ENCODE measurements at regions not wholly inside any gene's neighbourhood (a gene's known extent, or its start where the extent isn't known, plus 50 kb on each side); places are given as distances from the start of the nearest gene placed in this dataset.

- Histone ChIP-seq H4K20me1 (replicated peaks; ENCODE audit: control insufficient read depth, extremely low read depth, insufficient read depth, low read length) (no peaks in the 10 kb centered on the region), H3K4me1 (ENCODE audit: control insufficient read depth, extremely low read depth, insufficient read depth, low read length) (no peaks in the 10 kb centered on the region), H3K4me3 (replicated peaks in 1 of 3; ENCODE audit: insufficient read depth in 1 of 3, low read depth in 1 of 3, low read length in 3 of 3) (no peak overlapping the region), H3K4me2 (ENCODE audit: insufficient read depth, low read length) (no peak overlapping the region), H3K9me3 (replicated peaks; ENCODE audit: control insufficient read depth, insufficient read depth, low read length) (no peaks in the 10 kb centered on the region), H3K36me3 (ENCODE audit: control insufficient read depth in 2 of 2, extremely low read depth in 1 of 2, insufficient read depth in 2 of 2, low read length in 2 of 2) (no peaks in the 10 kb centered on the region), H3K9me1 (replicated peaks; ENCODE audit: control insufficient read depth, extremely low read depth, insufficient read depth, low read length) (no peaks in the 10 kb centered on the region), H3K79me2 (ENCODE audit: control insufficient read depth, insufficient read depth, low read length) (no peaks in the 10 kb centered on the region), H2AFZ (ENCODE audit: low read depth, low read length) (no peak overlapping the region), H3K9ac (replicated peaks; ENCODE audit: extremely low read depth, insufficient read depth, low read length) (no peak overlapping the region), H3K27ac (ENCODE audit: insufficient read depth, low read depth, low read length) (no peak overlapping the region), H3K27me3 (ENCODE audit: control insufficient read depth in 2 of 2, insufficient read depth in 2 of 2, low read length in 2 of 2) (no peaks in the 10 kb centered on the region)
- FAIRE-seq (no peak), DNase-seq (ENCODE audit: low read depth, low spot score) (no peak)
- dilution Hi-C loops (cut with MboI; ENCODE audit: extremely low pct_ligation_motif_present, low sequenced_read_pairs): no loop called here
- BruUV-seq (replicated peaks): no TSS peak
- CTCF ChIA-PET: no interaction called here
- TF ChIP-seq, protein P1, sequence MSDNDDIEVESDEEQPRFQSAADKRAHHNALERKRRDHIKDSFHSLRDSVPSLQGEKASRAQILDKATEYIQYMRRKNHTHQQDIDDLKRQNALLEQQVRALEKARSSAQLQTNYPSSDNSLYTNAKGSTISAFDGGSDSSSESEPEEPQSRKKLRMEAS (IDR thresholded peaks at IDR 0.05; ENCODE audit: insufficient read depth, insufficient read length): no peak
- TF ChIP-seq JUN (IDR thresholded peaks at IDR 0.05; ENCODE audit: borderline replicate concordance, insufficient read depth, insufficient read length, low read depth): no peak
- no peak for TF ChIP-seq POLR2AphosphoS5 (IDR thresholded peaks at IDR 0.05; ENCODE audit: insufficient read depth, low read depth, low read length)
- TF ChIP-seq CTCF (IDR thresholded peaks at IDR 0.05; ENCODE audit: extremely low read depth in 1 of 2, insufficient read depth in 1 of 2, low read depth in 1 of 2, low read length in 2 of 2): no peak
- no peak for TF ChIP-seq POLR2A (IDR thresholded peaks at IDR 0.05; ENCODE audit: low read depth, low read length)
- no peak for TF ChIP-seq GATA2 (IDR thresholded peaks at IDR 0.05; ENCODE audit: insufficient read depth, insufficient read length, low read depth, low read length)
- TF ChIP-seq EZH2 (IDR thresholded peaks at IDR 0.05; ENCODE audit: borderline replicate concordance, low read depth, low read length, severe bottlenecking): no peak
- no peak for TF ChIP-seq MYC (IDR thresholded peaks at IDR 0.05; ENCODE audit: low read depth, low read length)
- no peak for TF ChIP-seq FOS (IDR thresholded peaks at IDR 0.05; ENCODE audit: borderline replicate concordance, insufficient read depth, low read length)
- intact Hi-C loops (cut with micrococcal nuclease): no loop called here
- POLR2A ChIA-PET: no interaction called here
These were observed 226.0 kb downstream of the KCNJ3 start for GRCh38 chr2:154924531-154924930.
